Activated T-helper 1 cell treated with anti-CD3 and anti-CD28 coated beads, Interleukin-12 subunit alpha, Interleukin-12 subunit beta, Interleukin-2, Interleukin-4 antibody, amounts not matched to agents 30 ng/mL and 10 ng/mL and 1 ng/mL, durations not matched to agents 14 hours and 24 hours and 36 hours (primary cell): ENCODE measurements at regions not wholly inside any gene's neighbourhood (a gene's known extent, or its start where the extent isn't known, plus 50 kb on each side); places are given as distances from the start of the nearest gene placed in this dataset.

Experiments
- DNase-seq: peaks from one replicate; pipeline ENCODE4 v3.0.0; 2021; ENCODE audit warnings: low spot score
- H3K27ac Mint-ChIP-seq: one replicate; pipeline ENCODE4 v1.8.0; 2021; ENCODE audit warnings: mild to moderate bottlenecking, mixed read lengths
- H3K27me3 Mint-ChIP-seq: one replicate; pipeline ENCODE4 v1.8.0; 2022; ENCODE audit warnings: mild to moderate bottlenecking, moderate library complexity, mixed read lengths; ENCODE audit not compliant: insufficient read depth
- H3K36me3 Mint-ChIP-seq: one replicate; pipeline ENCODE4 v1.8.0; 2021; ENCODE audit warnings: low read depth, mixed read lengths
- H3K4me1 Mint-ChIP-seq: one replicate; pipeline ENCODE4 v1.8.0; 2021; ENCODE audit warnings: low read depth, mixed read lengths
- H3K4me3 Mint-ChIP-seq: one replicate; pipeline ENCODE4 v1.8.0; 2021; ENCODE audit warnings: mild to moderate bottlenecking, moderate library complexity, mixed read lengths
- H3K9me3 Mint-ChIP-seq: one replicate; pipeline ENCODE4 v1.8.0; 2021; ENCODE audit warnings: mixed read lengths
- intact Hi-C: fragments of 100-400 bp; cut with micrococcal nuclease; formaldehyde crosslinking; loops from one replicate; pipeline ENCODE4 v1.15.1; 2024

DNA sequence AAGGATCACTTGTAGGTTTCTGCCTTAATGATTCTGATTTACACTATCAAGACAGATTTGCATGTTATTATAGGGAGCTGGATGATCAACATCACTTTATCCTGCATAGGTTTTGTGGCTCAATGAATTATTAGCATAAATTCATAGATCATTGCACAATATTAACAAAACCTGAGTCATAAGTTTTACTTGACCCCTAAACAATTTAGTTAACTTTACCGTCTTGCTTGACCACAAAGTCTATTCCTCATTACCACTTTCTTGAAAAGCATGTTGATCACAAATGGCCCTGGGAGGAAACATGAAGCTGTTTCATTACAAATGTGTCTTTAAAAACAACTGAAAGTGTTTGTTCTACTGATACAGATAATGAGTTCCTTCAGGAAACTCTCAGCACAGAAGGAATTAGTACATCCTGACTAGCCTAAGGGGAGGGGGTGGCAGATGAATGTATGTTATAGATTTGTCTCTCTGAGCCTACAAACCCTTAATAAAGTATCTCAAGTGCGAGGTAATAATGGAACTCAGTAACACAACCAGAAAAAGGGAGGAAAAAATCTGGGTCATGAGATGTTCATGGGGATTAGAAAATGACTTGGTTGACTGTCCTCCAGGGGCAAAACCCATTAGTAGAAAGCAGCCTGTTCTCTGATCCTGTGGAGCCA, 303.4 kb downstream of the PIK3C3 start:
- no peaks in the 10 kb centered on the region for H3K36me3 Mint-ChIP-seq
- peaks cover 2% of the 10 kb centered on the region for H3K27me3 Mint-ChIP-seq
- no peaks in the 10 kb centered on the region for H3K4me1 Mint-ChIP-seq
- no peaks in the 10 kb centered on the region for H3K9me3 Mint-ChIP-seq
- DNase-seq = no peak
- intact Hi-C loops = no loop called here
- no peak overlapping the region for H3K4me3 Mint-ChIP-seq
- no peak overlapping the region for H3K27ac Mint-ChIP-seq

DNA sequence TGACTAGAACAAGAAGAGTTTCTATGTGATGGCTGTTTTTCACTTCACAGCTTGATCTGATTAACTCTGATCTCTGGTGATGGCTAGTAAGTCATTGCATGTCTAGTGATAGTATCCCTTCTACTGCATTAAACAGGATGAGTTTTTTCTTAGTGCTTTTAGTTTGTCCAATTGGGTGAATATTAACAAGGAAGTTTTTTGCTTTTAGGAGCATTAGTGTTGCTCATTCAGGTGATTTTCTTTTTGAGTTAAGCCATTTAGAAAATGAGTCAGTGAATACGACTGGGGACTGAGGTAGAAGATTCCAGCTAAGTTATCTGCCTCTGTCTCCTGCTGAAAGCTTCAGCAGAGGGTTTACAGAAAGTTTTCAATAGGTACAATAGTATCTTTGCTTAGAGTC, 306.7 kb downstream of the PIK3C3 start:
- no peak overlapping the region for H3K27ac Mint-ChIP-seq
- H3K27me3 Mint-ChIP-seq = no peaks in the 10 kb centered on the region
- no peak overlapping the region for H3K4me3 Mint-ChIP-seq
- H3K9me3 Mint-ChIP-seq = no peaks in the 10 kb centered on the region
- intact Hi-C loops = no loop called here
- H3K36me3 Mint-ChIP-seq = no peaks in the 10 kb centered on the region
- no peaks in the 10 kb centered on the region for H3K4me1 Mint-ChIP-seq
- no peak for DNase-seq

DNA sequence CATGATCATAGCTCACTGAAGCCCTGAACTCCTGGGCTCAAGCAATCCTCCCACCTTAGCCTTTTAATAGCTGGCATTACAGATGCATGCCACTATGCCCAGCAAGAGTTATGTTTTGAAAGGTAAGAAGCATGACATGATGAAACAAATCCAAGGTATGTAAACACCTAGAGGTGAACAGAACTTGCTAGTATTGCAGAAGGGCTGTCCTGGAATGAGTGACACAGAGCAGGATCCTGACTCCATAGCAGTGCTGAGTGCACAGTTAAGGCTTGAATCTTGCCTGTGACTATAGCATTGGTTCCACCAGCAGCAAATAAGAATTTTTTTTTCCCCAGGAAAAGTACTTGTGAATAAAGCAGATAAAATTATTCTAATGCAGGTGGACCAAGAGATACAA, 309.5 kb downstream of the PIK3C3 start:
- no peak for DNase-seq
- H3K9me3 Mint-ChIP-seq = no peaks in the 10 kb centered on the region
- H3K36me3 Mint-ChIP-seq = no peaks in the 10 kb centered on the region
- H3K4me1 Mint-ChIP-seq = no peaks in the 10 kb centered on the region
- no peaks in the 10 kb centered on the region for H3K27me3 Mint-ChIP-seq
- no peak overlapping the region for H3K4me3 Mint-ChIP-seq
- no peak overlapping the region for H3K27ac Mint-ChIP-seq
- intact Hi-C loops = no loop called here

DNA sequence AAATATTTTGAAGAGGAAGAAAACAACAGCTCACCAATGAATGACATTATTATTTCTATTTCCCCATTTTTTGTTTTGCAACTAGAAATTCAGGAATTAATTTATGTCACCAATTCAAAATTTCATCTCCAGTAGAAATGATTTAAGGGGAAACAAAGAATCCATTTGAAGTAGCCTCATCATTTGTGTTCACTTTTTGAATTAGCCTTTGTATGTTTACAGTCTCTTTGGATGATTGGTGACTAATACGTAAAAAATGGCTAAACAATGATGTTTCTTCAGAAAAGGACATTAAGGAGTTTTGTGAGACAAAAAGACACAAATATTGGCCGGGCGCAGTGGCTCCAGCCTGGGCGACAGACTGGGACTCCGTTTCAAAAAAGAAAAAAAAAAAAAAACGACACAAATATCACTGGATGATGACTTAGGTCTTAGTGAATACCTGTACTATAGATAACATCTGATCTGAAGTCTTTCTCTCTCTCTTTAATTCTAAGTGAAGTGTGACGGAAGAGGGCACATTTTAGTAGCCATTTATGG, 313.2 kb downstream of the PIK3C3 start:
- H3K4me1 Mint-ChIP-seq = no peaks in the 10 kb centered on the region

DNA sequence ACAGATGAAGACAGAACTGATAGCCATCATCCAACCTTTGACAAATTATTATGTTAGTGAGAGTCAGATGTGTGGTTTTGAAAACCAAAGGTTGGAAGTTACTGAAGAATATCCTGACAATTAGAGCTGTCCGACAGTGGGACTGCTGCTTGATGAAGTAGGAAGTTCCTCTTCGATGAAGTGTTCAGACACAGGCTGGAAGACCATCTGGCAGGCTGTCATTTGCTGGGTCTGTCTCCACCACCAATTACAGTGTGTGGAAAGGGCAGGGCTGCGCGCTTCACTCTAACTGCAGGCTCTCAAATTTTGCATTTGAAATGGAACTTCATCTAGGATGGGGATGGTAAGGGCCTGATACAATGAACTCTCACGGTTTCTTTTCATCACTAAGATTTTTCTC, 313.8 kb downstream of the PIK3C3 start:
- Mint-ChIP-seq H3K27me3 (no peaks in the 10 kb centered on the region), H3K4me1 (no peaks in the 10 kb centered on the region), H3K4me3 (no peak overlapping the region), H3K27ac (no peak overlapping the region), H3K9me3 (no peaks in the 10 kb centered on the region), H3K36me3 (no peaks in the 10 kb centered on the region)
- intact Hi-C loops = no loop called here
- no peak for DNase-seq

More for the DNA sequence above, 313.2 kb downstream of the PIK3C3 start:
- H3K27me3 Mint-ChIP-seq = no peaks in the 10 kb centered on the region
- DNase-seq = no peak
- no peaks in the 10 kb centered on the region for H3K36me3 Mint-ChIP-seq
- intact Hi-C loops = no loop called here
- H3K27ac Mint-ChIP-seq = no peak overlapping the region
- no peaks in the 10 kb centered on the region for H3K9me3 Mint-ChIP-seq
- H3K4me3 Mint-ChIP-seq = no peak overlapping the region

DNA sequence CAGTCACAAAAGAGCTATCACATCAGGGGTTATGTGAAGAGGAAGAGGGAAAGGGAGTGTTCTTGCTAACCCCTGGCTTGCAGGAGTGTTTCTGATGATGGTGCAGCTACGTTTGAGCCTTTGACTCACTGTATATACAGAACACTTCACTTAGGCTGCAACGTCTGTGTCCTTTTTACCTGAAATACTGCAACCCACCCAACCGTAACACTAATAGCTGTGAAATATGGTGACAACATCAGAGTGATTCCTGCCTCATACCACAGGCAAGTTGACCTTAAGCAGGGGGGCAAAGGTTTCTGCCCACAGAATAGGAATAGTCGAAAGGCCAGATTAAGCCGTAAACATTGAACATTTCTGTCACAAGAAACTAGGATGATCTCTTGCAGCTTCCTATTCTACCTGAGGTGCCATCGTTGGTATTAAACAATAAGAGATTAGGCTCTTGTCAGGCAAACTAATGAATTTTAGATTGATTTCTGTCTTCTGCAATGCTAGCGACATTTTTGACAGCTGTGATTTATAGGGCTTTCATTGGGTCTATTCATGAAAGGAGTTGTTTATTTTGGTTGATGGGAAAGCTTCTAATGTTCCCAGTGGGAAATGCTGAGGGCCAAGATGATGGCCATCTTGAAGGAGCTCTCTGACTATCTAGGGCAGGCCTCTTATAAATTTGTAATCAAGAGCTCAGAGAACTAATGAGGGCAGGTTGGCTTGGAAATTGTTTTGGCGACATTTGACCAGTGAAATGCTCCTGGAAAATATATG, 316.8 kb downstream of the PIK3C3 start:
- intact Hi-C loops = no loop called here
- no peak overlapping the region for H3K4me3 Mint-ChIP-seq
- no peaks in the 10 kb centered on the region for H3K36me3 Mint-ChIP-seq
- no peak for DNase-seq
- no peak overlapping the region for H3K27ac Mint-ChIP-seq
- no peaks in the 10 kb centered on the region for H3K9me3 Mint-ChIP-seq
- no peaks in the 10 kb centered on the region for H3K4me1 Mint-ChIP-seq
- H3K27me3 Mint-ChIP-seq = no peaks in the 10 kb centered on the region

DNA sequence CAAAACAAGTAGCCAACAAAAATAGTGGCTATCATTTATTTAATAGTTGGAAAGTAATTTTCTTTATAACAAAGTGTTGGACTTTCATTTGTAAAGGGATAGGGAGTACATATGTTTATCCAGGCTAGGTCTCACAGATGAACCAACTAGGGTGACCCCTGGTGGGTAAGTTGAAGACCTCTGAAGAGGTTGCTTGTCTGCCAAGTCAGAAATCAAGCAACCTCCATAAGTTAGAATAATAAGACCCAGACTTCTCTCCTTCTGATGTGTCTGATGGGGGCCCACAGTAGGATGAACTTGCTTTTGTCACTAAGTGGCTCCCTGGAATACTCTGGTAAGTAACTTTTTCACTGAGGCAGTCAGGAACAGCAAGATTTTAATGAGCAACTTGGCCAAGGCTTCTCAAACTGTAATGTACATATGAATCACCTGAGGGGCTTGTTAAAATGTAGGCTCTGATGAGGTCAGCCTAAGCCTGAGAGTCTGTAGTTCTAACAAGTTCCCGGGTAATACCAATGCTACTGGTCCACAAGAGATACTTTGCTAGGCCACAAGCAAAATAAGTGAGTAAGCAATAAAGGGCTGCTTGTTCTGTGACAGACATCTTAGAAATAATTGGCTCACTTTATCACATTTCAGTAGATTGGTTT, 319.6 kb downstream of the PIK3C3 start:
- Mint-ChIP-seq H3K4me1 (no peaks in the 10 kb centered on the region), H3K36me3 (no peaks in the 10 kb centered on the region), H3K4me3 (no peak overlapping the region), H3K27me3 (no peaks in the 10 kb centered on the region), H3K9me3 (no peaks in the 10 kb centered on the region), H3K27ac (no peak overlapping the region)
- intact Hi-C loops = no loop called here
- DNase-seq = no peak

DNA sequence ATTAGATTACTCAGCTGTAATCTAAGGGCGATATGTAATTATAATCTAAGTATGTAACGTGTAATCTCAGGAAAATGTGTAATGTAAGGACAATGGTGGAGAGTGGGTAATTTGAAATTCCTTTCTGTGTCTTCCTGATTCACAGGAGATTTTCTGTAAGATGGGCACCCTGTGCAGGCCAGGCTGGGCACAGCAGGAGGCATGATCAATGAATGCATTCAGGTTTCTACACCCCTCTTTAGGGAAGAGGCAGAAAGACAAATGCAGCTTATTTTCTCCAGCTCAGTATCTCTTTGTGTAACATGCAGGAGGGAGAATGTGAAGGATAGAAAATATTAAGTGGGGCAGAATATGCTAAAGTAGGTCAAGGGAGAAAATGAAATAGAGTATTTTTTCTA, 320.1 kb downstream of the PIK3C3 start:
- Mint-ChIP-seq H3K27ac (no peak overlapping the region), H3K27me3 (no peaks in the 10 kb centered on the region), H3K4me3 (no peak overlapping the region), H3K4me1 (no peaks in the 10 kb centered on the region), H3K36me3 (no peaks in the 10 kb centered on the region), H3K9me3 (no peaks in the 10 kb centered on the region)
- intact Hi-C loops = no loop called here
- DNase-seq = no peak

DNA sequence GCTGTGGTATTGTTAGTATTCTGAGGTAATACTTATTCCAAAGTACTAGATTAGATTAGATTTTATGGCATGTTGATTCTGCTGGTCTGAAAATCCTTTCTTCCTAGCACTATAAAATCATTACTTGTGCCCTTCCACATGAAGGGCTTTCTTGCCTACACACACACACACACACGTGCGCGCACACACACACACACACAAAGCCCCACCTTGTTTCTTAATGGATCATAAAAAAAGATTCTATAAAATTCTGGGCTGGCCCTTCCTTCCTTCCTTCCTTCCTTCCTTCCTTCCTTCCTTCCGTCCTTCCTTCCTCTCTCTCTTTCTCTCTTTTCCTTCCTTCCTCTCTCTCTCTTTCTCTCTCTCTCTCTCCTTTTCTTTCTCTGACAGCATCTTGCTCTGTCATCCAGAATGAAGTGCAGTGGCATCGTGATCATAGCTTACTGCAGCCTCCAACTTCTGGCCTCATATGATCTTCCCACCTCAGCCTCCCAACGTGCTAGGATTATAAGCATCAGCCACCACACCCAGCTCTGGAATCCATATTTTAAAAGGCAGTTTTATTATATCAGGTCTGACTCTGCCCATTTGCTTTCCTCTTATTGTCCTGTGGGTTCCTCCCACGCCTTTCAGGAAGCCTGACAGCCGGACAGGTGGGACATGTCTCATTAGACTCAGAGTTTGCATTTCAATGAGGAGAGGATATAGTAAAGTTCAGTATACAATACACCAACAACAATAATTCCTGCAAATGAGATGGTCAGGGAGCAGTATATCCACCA, 321.1 kb downstream of the PIK3C3 start:
- Mint-ChIP-seq H3K36me3 (no peaks in the 10 kb centered on the region), H3K4me3 (no peak overlapping the region), H3K27me3 (no peaks in the 10 kb centered on the region), H3K4me1 (no peaks in the 10 kb centered on the region), H3K9me3 (no peaks in the 10 kb centered on the region), H3K27ac (no peak overlapping the region)
- intact Hi-C loops = no loop called here
- no peak for DNase-seq

DNA sequence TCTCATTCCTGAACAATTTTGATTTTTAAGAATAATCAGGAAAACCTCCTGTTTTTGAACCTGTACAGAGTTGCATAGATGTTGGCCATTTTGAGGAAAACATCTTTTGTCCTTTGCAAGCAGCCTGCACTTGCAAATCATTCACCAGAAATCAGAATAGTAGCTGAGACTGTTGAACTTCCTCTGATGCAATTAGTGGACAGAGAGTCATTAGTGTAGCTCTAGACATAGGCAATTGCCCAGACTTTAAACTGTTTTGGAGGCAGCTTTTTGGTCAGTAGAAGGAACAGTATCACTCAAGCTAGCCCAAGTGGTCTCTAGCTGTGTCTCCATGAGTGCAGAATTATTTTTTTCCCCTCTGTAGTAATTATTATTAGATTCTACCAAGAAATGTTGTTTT, 326.1 kb downstream of the PIK3C3 start:
- no peaks in the 10 kb centered on the region for H3K4me1 Mint-ChIP-seq
- no peak for DNase-seq
- intact Hi-C loops = no loop called here
- H3K9me3 Mint-ChIP-seq = no peaks in the 10 kb centered on the region
- H3K27me3 Mint-ChIP-seq = no peaks in the 10 kb centered on the region
- no peak overlapping the region for H3K27ac Mint-ChIP-seq
- no peak overlapping the region for H3K4me3 Mint-ChIP-seq
- no peaks in the 10 kb centered on the region for H3K36me3 Mint-ChIP-seq

DNA sequence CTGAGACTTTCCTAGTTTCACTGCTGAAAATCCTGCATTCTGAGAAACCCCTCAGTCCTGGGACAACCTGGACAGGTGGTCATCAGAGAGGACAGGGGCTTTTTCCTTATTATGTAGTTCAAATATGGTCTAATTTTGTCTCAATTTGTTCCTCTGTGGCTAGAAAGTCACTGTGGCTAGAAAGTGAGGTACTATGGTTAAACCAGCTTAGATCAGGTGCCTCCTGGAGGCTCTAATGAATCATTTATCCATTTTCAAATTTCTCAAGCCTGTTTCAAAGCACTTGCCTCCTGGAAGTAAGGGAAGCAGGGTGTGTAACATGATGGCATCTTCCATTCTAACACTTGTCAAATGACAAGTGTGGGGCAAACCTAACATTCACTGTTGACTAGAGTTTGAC, 326.8 kb downstream of the PIK3C3 start:
- no peaks in the 10 kb centered on the region for H3K27me3 Mint-ChIP-seq
- no peaks in the 10 kb centered on the region for H3K9me3 Mint-ChIP-seq
- H3K4me3 Mint-ChIP-seq = no peak overlapping the region
- intact Hi-C loops = no loop called here
- no peaks in the 10 kb centered on the region for H3K4me1 Mint-ChIP-seq
- no peaks in the 10 kb centered on the region for H3K36me3 Mint-ChIP-seq
- no peak overlapping the region for H3K27ac Mint-ChIP-seq
- no peak for DNase-seq

DNA sequence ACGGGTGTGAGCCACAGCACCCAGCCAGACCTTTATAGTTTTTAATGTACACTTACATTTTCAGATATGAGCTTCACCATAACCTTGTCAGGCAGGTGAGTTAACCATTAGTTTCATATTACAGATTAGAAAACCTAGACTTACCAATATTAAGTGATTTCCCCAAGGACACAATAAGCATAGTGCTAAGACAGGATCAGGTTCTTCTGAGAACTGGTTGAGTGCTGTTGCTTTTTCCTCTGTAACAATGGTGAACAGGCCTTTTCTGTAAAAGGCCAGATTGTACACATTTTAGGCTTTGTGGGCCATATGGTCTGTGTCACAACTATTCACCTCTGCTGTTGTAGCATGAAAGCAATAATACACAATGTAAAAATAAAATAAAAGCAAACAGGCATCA, 332.0 kb downstream of the PIK3C3 start:
- H3K4me1 Mint-ChIP-seq = no peaks in the 10 kb centered on the region

DNA sequence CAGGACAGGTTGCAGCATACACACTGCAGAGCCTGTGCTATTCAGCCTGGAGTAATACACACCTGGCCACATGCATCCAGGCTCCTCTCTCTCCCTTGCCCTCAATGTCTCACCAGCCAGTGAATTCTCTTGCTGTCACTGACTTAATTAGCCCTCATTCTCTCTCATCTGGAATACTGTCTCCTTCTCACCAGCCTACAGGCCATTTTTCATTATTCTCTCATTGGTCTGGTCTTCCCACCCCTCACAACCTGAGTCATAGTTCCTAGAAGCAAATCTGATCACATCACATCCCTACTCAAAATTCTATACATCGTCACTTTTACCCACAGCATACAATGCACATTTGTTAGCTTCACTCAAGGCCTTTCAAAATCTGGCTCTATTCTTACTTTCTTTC, 333.1 kb downstream of the PIK3C3 start:
- intact Hi-C loops = no loop called here
- H3K4me3 Mint-ChIP-seq = no peak overlapping the region
- no peak for DNase-seq
- H3K4me1 Mint-ChIP-seq = no peaks in the 10 kb centered on the region
- no peak overlapping the region for H3K27ac Mint-ChIP-seq
- H3K9me3 Mint-ChIP-seq = no peaks in the 10 kb centered on the region
- no peaks in the 10 kb centered on the region for H3K27me3 Mint-ChIP-seq
- no peaks in the 10 kb centered on the region for H3K36me3 Mint-ChIP-seq

More for the DNA sequence above, 332.0 kb downstream of the PIK3C3 start:
- Mint-ChIP-seq H3K27me3 (no peaks in the 10 kb centered on the region), H3K36me3 (no peaks in the 10 kb centered on the region), H3K9me3 (no peaks in the 10 kb centered on the region), H3K27ac (no peak overlapping the region), H3K4me3 (no peak overlapping the region)
- DNase-seq = no peak
- intact Hi-C loops = no loop called here
